Stimulated activated CD8-positive, alpha-beta memory T cell treated with anti-CD3 and anti-CD28 coated beads, Interleukin-7, amount 100 ng/mL, for 4 hours (primary cell): ENCODE measurements at regions not wholly inside any gene's neighbourhood (a gene's known extent, or its start where the extent isn't known, plus 50 kb on each side); places are given as distances from the start of the nearest gene placed in this dataset.

Source experiments
- DNase-seq, 2 donors: peaks; one replicate each; pipeline ENCODE4 v3.0.0-alpha.2; 2020; ENCODE audit warnings: low read depth in 2 of 2

- DNase-seq = no peak
These were observed 279.1 kb downstream of the BRD1 start for GRCh38 chr22:49548356-49549202.

DNA sequence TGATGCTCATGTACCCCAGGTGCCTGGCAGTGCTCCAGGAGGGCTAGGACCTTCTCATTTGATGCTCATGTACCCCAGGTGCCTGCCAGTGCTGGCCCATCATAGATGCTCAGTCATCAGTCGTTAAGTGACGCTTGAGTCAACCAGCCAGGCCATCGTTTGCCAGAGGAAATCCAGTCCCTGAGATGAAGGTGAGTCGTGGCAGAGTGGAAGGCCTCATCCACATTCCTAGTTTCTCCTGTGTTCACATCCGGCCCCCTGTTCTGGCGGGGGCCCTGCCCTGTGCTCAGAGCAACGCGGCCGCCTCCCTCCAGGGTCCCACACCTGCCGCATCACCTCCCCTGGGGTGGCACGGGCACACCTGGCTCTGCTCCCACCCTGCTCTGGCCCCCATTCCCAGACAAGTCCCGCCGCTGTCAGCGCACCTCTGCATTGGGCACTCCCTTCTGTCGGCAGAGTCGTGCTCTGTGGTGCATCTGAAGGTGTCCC, 279.9 kb downstream of the BRD1 start:
- DNase-seq = no peak

- DNase-seq = no peak
These were observed 280.7 kb downstream of the BRD1 start for GRCh38 chr22:49546811-49547585.

DNA sequence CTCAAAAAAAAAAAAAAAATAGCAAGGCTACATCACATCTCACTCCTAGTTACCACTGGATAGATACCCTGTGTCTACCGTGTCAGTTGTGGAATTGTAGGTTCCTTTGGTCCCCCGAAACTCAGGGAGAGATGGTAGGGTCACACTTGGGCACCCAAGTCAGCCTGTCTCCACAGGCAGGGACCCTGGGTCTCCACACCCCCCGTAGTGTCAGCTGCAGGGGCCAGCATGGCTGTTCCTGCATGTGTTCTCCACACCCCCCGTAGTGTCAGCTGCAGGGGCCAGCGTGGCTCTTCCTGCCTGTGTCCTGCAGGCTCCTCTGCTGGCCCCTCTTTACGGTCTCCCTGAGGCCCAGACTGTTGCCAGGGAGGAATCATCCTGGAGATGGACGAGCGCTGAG, 282.1 kb downstream of the BRD1 start:
- DNase-seq = no peak

- DNase-seq = no peak
These were observed 283.4 kb downstream of the BRD1 start for GRCh38 chr22:49544286-49544685.

DNA sequence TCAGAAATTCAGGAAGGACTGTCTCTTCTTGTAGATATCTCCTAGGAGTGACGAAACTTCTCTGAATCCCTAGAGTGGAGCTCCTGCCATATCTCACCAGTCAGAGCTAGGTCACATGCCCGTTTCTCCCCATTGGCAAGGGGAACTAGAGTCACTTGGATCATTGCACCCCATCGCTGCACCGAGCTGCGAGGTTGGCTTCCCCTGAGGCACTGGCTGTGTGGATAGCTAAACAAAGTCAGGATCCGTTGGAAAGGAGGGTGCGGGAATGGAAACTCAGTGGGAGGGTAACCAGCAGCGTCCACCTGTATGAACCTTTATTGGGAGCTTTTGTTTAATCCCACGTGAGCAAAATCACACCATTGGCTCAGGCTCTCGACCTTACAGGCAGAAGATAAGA, 283.8 kb downstream of the BRD1 start:
- no peak for DNase-seq

DNA sequence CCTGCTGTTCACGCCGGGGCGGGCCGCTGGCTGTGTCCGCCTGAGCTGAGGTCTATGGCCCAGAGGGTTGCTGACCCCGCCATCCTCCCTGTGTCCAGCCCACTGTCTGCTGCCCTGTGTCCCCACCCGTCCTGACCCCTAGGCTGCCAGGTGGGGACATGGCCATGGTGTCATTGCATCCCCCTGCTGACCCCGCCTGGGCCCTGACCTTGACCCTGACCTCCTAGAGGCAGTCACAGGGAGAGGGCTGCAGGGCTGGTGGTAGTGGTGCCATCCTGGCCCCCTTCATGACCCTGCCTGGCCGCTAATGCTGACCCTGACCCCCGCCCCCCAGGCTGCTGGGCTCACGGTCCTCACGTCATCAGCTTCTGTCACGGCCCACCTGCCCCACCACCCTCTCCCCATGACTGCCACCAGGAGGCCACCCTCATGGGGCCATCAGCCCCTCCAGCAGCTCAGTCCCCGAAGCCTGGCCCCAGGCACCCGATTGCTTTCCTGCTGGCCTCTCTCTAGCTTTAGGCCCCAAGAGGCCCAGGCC, 285.9 kb downstream of the BRD1 start:
- no peak for DNase-seq

DNA sequence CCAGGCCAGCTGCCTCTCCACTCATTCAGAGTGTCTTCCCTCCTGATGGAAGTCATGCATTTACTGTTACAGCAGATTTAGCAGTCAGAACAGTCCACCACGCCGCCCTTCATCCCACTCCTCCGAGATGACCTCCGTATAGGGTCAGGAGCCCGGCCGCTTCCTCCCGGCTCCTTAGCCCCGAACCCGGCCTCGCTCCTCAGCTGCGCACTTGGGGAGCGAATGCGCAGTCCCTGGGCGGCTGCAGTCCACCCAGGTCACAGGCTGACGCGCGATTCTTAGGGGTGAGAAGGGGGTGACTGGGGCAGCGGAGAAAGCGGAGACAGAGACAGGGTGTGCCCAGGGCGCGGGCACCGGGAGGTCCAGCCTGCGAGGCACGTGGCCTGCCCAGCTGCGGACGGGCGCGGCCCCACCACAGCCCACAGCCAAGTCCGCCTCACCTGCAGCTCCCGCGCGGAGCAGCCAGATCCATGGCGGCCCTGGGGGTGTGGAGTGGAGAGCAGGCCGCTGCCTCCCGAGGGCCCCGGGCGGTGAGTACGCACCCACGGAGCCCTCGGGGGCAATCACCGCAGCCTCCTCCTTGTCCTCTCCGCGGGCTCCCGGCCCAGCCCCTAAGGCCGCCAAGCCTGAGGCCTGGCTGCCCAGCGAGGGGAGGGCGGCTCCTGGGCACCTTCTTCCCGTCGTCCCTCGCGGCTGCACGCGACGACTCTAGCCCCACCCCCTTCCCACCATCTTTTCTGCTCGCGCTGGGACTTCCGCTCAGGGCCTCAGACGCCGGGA, 286.6 kb downstream of the BRD1 start:
- DNase-seq = no peak

- DNase-seq = no peak
These were observed 287.4 kb downstream of the BRD1 start for GRCh38 chr22:49540084-49540912.

GRCh38 chr22:49538006-49538405, 289.7 kb downstream of the BRD1 start:
- no peak for DNase-seq

GRCh38 chr22:49536571-49537131, 291.0 kb downstream of the BRD1 start:
- no peak for DNase-seq

DNA sequence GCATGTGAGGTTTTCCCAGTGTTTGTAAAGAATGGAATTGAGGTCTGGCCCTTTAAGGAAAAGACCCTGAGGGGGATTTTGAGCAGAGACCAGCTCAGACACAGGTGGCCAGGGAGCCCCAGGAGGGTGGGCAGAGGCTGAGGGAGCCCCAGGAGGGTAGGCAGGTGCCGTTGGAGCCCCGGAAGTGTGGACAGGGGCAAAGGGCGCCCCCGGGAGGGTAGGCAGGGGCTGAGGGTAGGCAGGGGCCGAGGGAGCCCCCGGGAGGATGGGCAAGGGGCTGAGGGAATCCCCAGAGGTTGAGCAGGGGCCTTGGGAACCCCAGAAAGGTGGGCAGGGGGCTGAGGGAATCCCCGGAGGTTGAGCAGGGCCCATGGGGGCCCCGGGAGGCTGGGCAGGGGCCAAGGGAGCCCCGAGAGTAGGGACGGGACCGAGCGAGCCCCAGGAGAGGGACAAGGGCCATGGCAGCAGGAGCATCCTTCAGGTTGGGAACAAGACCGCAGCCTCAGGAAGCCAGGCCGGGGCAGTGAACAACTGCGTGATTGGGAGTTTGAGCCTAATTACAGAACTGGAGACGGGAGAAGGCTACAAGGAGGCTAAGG, 292.0 kb downstream of the BRD1 start:
- DNase-seq = no peak

GRCh38 chr22:49535126-49535525, 292.5 kb downstream of the BRD1 start:
- no peak for DNase-seq

GRCh38 chr22:49534386-49534785, 293.3 kb downstream of the BRD1 start:
- DNase-seq = no peak

- no peak for DNase-seq
These were observed 293.8 kb downstream of the BRD1 start for GRCh38 chr22:49533886-49534285.

- no peak for DNase-seq
These were observed 294.5 kb downstream of the BRD1 start for GRCh38 chr22:49532869-49533802.

GRCh38 chr22:49531368-49531791, 296.3 kb downstream of the BRD1 start:
- DNase-seq = no peak

- DNase-seq = no peak
These were observed 296.9 kb downstream of the BRD1 start for GRCh38 chr22:49530671-49531367.

DNA sequence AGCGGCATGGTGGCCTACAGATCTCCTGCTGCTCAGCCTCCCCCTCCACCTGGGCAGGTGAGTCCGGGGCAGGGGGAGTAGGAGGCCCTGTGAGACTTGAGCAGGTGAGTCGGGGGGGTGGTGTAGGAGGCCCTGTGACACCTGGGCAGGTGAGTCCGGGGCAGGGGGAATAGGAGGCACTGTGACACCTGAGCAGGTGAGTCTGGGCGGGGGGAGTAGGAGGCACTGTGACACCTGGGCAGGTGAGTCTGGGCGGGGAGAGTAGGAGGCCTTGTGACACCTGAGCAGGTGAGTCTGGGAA, 299.3 kb downstream of the BRD1 start:
- no peak for DNase-seq
